ENCODE measurements at regions not wholly inside any gene's neighbourhood (a gene's known extent, or its start where the extent isn't known, plus 50 kb on each side); places are given as distances from the start of the nearest gene placed in this dataset.
"Not testable (repeated sequence)": the region's sequence is repeated elsewhere in the genome, so short reads cannot be mapped to it uniquely, and the experiment has no call there.

DNA sequence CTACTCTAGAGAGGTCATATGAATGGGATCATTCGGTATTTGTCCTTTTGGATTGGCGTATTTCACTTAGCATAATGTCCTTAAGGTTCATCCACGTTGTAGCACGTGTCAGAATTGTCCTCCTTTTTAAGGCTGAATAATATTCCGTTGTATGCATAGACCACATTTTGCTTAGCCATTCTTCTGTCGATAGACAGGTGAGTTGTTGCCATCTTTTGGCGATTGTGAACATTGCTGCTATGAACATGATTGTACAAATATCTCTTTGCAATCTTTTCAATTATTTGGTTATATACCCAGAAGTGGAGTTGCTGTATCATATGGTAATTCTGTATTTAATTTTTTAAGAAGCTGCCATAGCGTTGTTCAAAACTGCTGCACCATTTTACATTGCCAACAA is 52.4 kb upstream of the GOLGA8J start:
- no peak for DNase-seq

DNA sequence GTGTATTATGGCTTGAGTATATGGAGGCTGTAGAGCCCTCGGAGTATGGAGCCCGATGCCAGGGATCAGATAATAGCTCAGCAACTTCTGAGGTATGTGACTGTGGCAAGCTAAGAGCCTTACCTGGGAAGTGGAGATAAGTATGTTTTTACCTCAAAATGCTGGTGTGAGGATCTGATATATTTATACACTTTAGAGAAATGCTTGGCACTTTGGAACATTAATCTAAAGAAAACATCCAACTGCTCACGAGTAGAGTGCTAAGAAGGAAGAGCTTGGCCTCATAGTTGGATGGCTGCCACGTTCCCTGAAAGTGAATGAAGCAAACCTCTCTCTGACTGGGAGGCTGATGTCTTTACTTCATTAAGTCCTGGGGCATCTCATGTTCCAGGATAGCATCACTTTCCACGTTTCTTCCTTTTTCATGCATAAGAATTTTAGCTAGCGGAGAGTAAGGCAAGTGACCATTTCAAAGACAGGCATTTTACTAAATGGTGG is 58.9 kb upstream of the GOLGA8J start:
- no peak for DNase-seq

DNA sequence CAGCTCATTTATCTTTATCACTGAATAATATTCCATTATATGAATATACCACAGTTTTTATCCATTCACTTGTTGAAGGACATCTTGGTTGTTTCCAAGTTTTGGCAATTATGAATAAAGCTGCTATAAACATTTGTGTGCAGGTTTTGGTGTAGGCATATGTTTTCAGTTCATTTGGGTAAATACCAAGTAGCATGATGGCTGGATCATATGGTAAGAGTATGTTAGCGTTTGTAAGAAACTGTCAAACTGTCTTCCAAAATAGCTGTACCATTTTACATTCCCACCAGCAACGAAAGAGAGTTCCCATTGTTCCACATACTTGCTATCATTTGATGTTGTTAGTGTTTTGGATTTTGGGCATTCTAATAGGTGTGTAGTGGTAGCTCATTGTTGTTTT is 72.0 kb upstream of the GOLGA8J start:
- DNase-seq, result no peak

DNA sequence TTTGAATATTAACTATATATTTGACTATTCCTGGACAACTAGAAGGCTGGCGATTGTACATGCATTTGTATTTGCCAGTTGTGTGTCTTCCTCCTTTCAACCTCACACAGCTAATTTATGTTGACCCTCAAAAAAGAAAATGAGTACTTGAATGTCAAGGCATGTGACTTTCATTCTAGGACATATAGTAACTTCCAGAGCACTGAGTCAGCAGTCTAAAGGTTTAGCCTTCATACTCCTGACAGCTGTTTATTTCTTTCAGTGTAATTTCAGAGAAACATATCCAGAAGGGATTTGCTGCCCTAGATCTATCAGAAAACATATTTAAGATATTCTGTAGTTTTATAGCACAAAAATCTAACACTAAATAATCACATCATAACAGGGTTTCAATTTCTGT is 74.6 kb upstream of the GOLGA8J start:
- no peak for DNase-seq

DNA sequence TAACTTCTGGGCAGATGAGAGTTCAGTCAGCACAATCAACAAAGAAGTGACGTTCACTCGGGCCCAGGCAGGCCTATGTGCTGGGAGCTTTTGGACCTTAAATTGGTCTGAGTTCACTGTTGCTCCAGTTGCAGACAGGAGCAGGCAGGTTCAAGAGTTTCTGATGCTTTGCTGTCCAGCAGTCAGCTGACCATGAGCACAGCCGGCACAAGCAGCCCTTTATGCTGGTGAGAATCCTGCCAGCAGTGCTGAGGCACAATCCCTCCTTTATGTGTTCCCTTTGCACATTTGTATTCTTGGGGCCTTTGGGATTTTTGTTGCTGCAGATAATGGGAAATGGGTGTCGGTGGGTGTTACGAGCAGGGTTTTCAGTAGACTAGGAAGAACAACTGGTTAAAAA is 81.2 kb upstream of the GOLGA8J start:
- no peak for DNase-seq

DNA sequence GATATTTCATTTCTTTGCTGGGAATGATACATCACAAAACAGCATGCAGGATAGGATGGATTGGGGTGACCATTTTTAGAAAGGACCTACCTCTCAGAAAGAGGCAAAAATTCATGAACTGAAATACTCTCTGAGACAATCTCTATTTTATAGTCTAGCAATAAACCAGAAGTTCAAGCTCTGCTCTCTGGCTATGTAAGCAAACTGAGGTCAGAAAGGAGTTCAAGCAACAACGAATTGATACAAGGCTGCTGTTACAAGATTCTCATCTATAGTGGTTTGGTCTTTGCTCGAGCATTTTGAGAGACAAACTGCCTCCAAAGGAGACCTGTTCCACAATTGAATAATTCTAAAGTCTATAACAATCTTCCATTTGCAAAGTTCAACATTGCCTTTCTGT is 84.7 kb upstream of the GOLGA8J start:
- no peak for DNase-seq

DNA sequence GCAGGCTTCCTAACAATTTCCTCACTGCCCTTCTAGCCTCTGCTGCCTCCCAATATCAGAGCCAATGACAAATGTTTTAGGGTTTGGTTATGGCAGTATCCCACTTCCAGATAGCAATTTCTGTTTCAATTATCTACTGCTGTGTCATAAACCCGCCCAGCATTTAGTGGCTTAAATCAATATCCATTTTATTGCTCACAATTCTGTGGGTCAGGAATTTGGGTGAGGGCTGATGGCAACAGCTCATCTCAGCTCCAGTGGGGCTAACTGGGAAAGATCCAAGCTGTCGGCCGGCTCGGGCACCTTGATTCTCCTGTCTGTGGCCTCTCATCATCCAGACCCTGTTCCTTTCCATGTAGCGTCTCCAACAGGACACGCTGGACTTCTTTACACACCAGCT is 85.3 kb upstream of the GOLGA8J start:
- DNase-seq, result no peak

DNA sequence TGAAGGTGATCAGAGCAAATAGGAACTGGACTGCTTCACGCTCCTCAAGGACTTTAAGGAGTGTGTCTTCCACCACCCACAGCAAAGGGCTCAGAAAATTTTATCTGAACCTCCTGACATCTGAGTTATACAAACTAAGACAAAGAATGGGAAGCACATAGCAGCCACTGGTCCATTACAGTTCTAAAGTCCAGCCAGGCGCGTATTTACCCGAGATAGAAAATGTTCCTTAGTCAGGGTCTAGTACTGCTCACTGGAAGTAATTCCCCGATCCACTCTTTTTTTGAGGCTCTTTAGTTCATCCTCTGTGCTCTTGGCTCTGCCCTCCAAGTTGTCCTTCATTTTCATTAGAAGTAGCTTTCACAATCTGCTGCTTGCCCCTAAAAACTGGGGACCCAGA is 88.5 kb upstream of the GOLGA8J start:
- DNase-seq, result no peak

DNA sequence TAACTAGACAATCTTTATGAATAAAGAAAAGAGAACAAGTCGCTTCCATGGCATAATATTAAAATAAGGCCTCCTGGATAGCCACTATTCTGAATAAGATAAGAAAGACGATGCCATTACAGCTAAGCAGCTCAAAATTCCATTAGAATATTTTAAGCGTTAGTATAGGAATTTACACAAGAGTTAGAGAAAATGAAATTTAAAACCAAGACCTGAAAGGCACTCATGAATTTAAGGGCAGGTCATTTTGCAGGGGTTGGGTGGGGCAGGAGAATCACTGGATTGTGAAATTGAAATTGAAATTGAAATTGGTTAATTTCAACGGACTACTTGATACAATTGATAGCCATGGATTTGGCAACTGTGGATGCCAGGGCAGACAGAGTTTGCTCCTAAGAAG is 91.8 kb upstream of the GOLGA8J start:
- DNase-seq, result no peak

DNA sequence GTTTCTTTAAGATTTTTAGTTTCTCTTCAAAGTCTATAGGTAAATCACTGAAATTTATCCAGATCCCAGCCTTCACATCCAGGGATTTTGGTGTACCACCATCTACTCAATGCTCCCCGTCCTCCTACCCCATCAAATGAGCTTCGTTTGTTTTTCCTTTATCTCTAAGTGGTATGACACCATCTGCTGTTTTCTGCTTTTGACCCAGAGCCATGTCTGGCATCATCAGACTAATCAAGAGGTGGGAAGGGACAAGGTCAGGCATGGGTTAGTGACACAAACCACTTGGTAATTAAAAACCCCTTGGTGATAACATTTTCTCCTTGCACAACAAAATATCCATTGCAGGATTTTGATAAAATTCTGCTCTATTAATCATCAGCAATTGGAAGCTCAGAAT is 92.7 kb upstream of the GOLGA8J start:
- DNase-seq, result no peak

DNA sequence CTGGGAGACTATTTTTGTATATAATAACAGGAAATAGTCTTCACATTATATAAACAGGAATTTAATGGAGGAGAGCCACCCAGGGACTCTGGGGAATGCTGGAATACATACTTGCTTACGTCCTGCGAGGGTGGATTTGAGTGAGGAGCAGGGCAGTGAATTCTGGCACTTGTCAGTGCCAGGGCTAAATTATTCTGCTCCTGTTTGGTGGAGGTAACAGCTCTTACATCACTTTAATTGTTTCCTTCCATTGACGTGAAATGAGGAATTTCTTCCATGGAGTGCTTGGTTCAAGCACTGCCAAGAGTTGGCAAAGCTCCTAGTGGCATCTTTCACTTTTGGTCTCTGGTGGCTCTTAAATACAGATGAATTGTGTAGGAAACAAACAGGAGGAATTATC is 94.1 kb upstream of the GOLGA8J start:
- no peak for DNase-seq

DNA sequence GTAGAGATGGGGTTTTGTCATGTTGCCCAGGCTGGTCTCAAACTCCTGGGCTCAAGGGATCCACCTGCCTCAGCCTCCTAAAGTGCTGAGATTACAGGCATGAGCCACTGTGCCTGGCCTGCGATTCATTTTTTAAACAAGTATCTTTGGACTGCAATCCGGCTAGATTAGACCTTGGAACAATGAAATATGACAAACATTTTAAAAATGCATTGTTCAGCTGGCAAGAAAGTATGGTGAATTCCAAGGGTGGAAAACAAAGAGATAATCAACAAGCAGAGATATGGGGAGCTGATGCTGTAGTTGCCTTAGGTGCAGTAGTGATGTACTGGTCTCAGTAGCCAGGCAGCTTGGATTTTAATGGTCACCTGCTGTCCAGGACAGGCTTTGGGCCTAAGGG is 95.8 kb upstream of the GOLGA8J start:
- DNase-seq, result no peak

DNA sequence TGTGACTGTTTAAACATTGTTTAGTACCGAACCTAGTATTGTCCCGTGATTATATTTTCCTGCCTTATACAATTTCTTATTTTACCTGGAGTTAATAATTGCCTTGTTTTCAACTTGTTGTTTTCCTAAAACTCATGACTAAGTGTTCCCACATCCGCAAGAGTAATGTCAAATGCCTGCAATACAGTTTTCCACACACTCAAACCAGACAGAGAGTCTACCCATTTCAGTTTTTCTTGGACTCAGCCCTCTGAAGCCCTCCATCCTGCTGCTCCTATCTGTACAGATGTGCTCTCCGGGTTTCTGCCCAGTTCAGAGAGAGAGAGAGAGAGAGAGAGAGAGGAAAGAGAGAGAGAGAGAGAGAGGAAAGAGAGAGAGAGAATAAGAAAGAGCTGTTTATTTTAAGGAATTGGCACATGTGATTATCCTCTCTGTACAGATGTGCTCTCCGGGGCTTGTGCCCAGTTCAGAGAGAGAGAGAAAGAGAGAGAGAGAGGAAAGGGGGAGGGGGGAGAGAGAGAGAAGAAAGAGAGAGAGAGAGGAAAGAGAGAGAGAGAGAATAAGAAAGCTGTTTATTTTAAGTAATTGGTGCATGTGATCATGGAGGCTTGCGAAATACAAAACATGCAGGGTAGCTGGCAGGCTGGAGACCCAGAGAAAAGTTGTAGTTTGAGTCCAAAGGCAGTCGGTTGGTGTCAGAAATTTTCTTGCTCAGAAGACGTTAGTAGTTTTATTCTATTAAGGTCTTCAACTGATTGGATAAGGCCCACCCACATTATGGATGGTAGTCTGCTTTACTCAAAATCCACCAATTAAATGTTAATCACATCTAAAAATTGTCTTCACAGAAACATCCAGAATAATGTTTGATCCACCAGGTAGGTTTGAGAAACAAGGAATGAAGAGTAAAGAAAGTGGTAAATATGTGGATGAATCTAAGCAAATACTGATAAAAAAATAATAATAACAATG is 104.1 kb upstream of the GOLGA8J start:
- no peak for DNase-seq

DNA sequence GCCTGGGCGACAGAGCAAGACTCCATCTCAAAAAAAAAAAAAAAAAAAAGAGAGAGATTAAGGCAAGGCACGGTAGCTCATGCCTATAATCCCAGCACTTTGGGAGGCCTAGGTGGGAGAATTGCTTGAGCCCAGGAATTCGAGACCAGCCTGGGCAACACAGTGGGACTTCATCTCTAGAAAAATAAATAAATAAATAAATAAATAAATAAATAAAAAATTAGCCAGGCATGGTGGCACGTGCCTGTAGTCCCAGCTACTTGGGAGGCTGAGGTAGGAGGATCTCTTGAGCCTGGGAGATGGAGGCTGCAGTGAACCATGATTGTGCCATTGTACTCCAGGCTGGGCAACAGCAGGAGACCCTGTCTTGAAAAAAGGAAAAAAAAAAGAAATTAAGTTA is 108.7 kb upstream of the GOLGA8J start:
- not testable (repeated sequence) for DNase-seq

DNA sequence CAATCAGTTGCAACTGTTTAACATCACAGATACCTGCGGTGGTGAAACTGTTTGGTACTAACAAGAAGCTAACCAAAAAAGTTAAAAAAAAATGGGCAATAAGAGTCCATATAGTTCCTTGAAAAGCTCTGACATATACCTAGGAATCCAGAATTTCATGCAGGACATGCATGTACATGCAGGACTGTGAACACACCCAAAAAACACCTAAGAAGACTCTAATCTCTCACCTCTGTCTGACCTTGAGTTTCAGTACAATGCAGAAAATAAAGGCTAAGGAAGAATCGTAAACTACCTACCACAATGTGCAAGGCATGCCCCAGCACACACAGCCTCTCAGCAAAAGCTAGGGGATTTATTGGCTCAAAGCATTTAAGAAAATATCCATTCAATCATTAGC is 110.7 kb upstream of the GOLGA8J start:
- no peak for DNase-seq

DNA sequence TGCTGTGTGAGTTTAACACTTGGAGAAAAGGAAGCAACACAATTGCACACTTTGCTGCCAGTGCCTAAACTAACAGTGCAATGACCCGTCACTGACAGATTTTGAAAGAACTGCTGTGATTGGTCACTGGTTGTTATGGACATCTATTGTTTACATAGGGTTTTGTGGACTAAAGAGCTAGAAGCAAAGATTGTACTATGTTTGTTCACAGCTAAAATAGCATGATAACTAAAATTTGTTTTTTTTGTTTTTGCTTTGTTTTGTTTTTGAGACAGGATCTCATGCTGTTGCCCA is 112.4 kb upstream of the GOLGA8J start:
- no peak for DNase-seq

DNA sequence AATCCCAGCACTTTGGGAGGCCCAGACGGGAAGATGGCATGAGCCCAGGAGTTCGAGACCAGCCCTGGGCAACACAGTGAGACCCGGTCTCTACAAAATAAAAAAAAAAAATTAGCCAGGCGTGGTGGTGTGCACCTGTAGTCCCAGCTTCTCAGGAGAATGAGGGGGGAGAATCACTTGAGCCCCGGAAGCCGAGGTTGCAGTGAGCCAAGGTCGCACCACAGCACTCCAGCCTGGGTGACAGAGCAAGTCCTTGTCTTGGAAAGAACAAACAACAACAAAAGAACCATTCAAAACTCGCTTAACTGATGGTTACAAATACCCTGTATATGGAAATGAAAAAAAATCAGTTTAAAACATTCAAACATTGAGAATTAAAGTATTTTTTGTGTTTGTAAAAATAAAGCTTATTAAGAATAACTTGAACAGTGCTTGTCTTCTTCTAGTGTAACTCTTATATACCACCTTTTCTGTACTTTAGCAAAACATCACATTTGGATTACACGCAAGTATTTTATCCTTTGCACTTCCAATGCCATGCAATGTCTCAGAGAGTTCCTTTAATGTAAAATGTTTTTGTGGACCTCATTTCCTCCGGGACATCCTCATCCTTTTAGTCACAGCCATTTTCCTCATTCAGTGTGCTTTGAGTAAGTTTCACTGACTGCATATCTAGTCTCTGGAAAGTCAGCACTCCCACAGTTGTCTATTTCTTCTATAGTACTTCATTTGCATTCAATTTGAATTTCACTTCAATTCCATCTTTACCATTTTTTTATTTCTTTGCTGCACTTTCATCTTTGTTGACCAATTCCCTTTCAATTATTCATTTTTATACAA is 113.0 kb upstream of the GOLGA8J start:
- no peak for DNase-seq

DNA sequence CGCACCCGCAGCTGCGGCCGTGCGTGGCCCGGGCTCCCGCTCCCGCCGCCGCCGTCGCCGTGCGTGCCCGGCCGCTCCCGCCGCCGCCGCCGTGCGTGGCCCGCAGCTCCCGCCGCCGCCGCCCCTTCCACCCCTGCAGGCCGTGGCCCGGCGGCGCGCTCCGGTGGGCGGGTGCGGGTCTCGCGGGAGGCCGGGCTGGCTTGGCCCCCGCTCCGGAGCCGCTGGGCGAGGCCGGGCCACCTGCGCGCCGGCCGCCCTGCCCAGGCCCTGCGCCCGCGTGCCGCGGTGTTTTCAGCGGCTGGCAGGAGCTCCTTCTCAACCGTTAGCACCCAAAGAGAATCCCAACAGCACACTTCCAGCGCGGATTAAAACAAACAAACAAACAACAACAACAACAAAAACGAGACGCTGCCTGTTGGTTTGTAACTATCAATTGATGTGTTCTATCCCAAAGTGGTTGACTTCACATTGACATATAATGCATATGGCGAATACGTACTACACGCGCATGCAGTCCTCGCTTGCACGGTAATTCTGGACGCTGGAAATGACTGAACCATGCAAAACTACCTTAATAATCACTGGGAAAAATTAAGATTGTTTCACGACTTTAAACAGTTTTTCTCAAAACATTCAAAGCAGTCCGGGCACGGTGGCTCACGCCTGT is 113.7 kb upstream of the GOLGA8J start:
- no peak for DNase-seq

DNA sequence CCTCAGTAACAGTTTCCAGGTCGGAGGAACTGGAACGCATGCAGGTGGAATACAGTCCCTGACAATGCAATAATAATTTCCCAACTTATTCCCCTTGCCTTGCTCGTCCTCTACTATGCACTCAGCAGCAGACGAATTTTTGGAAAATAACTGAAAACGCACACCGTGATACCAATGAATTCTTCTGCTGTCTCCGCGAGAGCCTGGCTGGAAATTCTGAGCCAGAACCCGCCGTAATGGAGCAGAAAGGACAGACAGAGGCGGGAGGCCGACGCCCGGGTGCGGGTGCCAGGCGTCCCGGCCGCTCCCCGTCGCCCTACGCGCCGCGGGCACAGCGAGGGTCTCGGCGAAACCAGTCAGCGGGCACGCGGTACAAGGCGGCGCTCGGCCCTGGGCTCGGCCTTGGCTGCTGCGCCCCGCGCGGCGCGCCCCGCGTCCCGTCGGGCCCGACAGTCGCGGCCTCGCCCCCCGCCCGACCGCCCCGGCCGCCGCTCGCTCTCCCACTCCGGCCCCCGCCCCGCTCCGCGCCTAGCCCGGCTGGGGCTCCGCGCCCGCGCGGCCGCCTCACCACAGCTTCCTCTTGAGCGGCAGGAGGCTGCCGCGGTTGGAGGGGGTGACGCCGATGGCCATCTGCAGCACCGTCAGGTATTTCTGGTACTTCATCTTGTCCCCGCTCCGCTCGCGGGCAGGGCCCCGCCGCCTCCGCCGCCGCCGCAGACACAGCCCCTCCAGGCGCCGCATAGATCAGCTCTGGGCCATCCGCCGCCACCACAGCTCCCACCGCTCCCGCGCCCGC is 114.5 kb upstream of the GOLGA8J start:
- no peak for DNase-seq

DNA sequence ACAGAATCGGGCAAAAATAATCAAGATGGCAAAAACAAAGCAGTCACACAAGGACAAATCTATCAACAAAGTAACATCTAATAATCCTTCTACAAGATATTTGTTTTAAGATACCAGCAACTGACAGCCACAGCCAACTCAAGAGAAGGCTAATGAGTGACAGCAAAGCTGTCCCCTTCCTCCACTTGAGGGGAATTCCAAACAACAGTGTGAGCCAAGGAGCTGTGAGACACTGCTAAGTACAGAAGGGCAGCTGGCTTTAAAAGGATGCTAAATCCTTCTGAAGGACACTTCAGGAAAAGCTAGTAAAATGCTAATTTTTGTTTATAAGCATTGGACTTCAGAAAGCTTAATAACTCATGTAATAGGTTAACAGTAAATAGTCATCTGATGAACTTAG is 120.3 kb upstream of the GOLGA8J start:
- no peak for DNase-seq

DNA sequence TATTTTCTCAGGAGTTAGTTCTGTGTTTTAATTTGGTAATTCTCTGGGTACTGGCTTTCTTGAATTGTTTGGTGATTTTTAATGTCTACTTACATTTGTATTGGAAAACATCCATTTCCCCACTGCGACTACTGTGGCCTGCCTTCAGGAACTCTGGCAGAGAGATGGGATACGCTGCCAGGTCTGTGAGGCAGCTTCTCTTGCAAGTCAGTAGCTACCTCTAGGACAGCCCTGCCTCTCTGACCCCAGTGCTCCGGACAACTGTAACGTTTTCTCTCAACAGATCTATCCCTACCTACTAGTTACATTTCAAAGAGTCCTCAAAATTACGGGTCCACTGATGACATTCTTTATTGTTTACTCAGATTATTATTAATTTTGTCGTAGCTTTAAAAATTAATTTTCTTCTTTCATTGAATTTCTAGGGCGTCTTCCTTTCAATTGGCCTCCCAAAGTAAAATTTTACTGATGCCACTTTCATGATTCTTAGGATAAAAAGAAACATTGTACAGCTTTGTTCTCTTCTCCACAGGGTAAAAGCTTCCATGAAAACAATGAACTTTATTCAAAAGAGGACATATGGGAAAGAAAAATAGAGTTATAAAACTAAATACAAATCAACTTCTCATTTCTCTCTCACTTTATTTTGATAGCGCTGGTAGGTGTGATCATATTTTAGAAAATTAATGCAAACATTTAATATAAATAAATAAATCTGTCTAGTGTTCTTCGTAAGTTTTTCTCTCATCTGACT is 123.2 kb upstream of the GOLGA8J start:
- DNase-seq, result no peak

DNA sequence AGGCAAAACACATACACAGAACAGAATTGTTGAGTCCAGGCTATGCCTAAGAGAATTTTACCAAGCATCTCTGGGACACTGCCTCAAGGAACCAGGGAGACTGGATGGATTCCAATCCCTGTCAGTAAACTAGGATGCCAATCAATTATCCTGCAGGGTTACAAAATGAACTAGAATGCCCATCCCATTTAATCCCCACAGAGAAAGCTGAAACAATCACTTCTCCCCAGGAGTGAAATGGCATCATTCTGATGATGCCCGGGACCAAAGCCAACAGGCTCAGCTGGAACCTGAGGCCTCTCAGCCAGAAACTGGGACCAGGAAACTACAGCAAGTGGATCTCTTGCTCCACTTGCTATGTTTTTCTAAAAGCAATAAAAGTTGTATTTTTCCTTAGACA is 130.0 kb upstream of the TJP1 start:
- DNase-seq, result no peak
